HUES48 (cell line): ENCODE measurements at regions not wholly inside any gene's neighbourhood (a gene's known extent, or its start where the extent isn't known, plus 50 kb on each side); places are given as distances from the start of the nearest gene placed in this dataset.
A peak's percentile ranks its signal among the peaks of the same experiment; 100 is the strongest.

ENCODE experiments used
- H3K27ac ChIP-seq: one replicate; pipeline ENCODE4 v1.7.0; 2013; ENCODE audit warnings: low read depth, low read length, inconsistent platforms
- H3K27me3 ChIP-seq: 2 replicates; pipeline ENCODE4 v1.6.1; 2013; ENCODE audit warnings: mild to moderate bottlenecking, low read length; ENCODE audit not compliant: control insufficient read depth, insufficient read depth
- H3K36me3 ChIP-seq: 2 replicates; pipeline ENCODE4 v1.6.1; 2013; ENCODE audit warnings: low read length; ENCODE audit not compliant: control insufficient read depth, insufficient read depth
- H3K4me1 ChIP-seq: 2 replicates; pipeline ENCODE4 v1.6.1; 2013; ENCODE audit warnings: mild to moderate bottlenecking, low read length; ENCODE audit not compliant: control insufficient read depth, insufficient read depth
- H3K4me3 ChIP-seq: 2 replicates; pipeline ENCODE4 v1.5.1; 2013; ENCODE audit warnings: mild to moderate bottlenecking, low read depth, low read length
- H3K9ac ChIP-seq: 2 replicates; pipeline ENCODE4 v1.6.1; 2013; ENCODE audit warnings: mild to moderate bottlenecking, low read depth, low read length, moderate library complexity
- H3K9me3 ChIP-seq: 2 replicates; pipeline ENCODE4 v1.6.1; 2013; ENCODE audit warnings: low read length; ENCODE audit not compliant: control insufficient read depth, insufficient read depth

DNA sequence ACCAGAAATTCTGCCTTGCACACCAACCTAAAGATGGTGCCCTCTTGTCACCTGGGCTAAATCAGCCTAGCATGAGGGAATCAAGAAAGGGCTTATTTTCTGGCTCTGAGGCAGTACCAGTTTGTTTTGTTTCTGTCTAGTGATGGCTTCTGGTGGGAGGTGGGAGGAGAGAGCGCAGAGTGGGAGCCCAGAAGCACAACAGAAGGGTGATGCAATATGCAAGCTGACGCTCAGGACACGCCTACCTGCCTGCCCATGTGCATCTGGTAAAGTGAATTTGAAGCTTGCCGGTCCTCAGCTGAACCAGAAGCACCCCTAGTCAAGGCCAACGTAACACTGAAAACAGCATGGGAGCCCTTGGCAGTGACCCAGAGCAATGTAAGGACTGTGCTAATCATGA lies 138.4 kb upstream of the TIAM1 start:
- peaks cover 5% of the 10 kb centered on the region; the same call in 1 of the 2 replicates for H3K9me3 ChIP-seq
- H3K4me1 ChIP-seq, result peaks cover 7% of the 10 kb centered on the region; the same call in 1 of the 2 replicates
- no peak overlapping the region for H3K9ac ChIP-seq
- no peaks in the 10 kb centered on the region for H3K36me3 ChIP-seq
- H3K4me3 ChIP-seq, result no peak overlapping the region
- H3K27ac ChIP-seq, result no peak overlapping the region
- H3K27me3 ChIP-seq, result no peaks in the 10 kb centered on the region

DNA sequence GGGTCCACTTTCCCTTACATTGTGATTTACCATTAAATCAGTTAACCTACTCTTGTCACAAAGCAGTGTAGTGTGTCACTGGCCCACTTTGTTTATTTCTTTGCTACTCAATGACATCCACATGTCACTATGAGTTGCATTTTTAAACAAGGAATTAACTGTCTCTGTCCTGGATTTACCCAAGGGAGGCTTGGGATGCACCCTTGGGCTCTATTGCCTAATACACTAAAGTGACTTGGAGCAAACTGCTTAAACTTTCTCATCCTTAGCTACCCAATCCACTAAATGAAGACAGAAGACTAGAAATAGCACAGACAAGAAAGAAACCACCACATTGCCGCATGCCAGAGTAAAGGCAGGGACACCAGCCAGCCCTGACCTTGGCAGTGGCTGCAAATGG lies 136.2 kb upstream of the TIAM1 start:
- Histone ChIP-seq H3K27ac (no peak overlapping the region), H3K9ac (no peak overlapping the region)

DNA sequence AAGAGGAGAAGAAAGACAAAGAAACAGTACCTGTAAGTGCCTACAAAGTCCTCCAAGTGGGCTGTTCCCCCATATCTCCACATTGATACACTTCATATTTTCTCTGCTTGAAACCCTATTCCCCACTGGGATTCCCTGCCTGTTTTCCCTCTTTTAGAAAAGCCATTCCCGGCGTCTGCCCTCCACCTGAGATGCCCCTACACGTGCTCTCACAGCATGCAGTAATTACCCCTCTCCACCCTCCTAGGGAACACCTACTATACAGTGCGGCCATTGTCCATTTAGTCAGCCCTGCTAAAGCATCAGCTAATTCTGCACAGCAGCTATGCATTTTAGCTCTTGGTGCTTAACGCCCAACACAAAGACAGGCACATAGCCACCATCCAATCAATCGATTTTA lies 135.7 kb upstream of the TIAM1 start:
- Histone ChIP-seq H3K9ac (no peak overlapping the region), H3K4me3 (no peak overlapping the region), H3K9me3 (no peaks in the 10 kb centered on the region; the same call in 1 of the 2 replicates), H3K36me3 (no peaks in the 10 kb centered on the region), H3K4me1 (peaks cover 7% of the 10 kb centered on the region; the same call in 1 of the 2 replicates), H3K27ac (no peak overlapping the region), H3K27me3 (no peaks in the 10 kb centered on the region)

More for the DNA sequence above, 136.2 kb upstream of the TIAM1 start:
- Histone ChIP-seq H3K27me3 (no peaks in the 10 kb centered on the region), H3K36me3 (no peaks in the 10 kb centered on the region), H3K4me3 (no peak overlapping the region), H3K4me1 (peaks cover 7% of the 10 kb centered on the region; the same call in 1 of the 2 replicates), H3K9me3 (peaks cover 2% of the 10 kb centered on the region; the same call in 1 of the 2 replicates)

DNA sequence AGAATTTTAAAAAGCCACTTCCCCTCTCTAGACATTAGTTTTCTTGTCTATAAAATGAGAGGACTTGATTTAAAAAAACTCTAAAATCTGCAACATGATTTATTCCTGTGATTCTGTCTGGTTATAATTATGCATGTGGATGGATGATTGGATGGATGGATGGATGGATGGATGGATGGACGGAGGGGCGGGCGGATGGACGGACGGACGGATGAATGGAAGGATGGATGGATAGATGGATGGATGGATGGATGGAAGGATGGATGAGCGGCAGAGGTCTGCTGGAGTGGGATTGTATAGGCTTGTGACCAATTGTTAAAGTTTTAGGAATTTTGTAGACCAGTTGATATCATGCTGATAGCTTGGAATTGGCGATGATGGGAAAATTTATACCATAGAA lies 135.2 kb upstream of the TIAM1 start:
- no peaks in the 10 kb centered on the region; the same call in 1 of the 2 replicates for H3K9me3 ChIP-seq
- no peak overlapping the region for H3K9ac ChIP-seq
- H3K4me1 ChIP-seq, result peaks cover 5% of the 10 kb centered on the region; the same call in 1 of the 2 replicates
- H3K27ac ChIP-seq, result no peak overlapping the region
- no peaks in the 10 kb centered on the region for H3K27me3 ChIP-seq
- no peaks in the 10 kb centered on the region for H3K36me3 ChIP-seq
- no peak overlapping the region for H3K4me3 ChIP-seq

DNA sequence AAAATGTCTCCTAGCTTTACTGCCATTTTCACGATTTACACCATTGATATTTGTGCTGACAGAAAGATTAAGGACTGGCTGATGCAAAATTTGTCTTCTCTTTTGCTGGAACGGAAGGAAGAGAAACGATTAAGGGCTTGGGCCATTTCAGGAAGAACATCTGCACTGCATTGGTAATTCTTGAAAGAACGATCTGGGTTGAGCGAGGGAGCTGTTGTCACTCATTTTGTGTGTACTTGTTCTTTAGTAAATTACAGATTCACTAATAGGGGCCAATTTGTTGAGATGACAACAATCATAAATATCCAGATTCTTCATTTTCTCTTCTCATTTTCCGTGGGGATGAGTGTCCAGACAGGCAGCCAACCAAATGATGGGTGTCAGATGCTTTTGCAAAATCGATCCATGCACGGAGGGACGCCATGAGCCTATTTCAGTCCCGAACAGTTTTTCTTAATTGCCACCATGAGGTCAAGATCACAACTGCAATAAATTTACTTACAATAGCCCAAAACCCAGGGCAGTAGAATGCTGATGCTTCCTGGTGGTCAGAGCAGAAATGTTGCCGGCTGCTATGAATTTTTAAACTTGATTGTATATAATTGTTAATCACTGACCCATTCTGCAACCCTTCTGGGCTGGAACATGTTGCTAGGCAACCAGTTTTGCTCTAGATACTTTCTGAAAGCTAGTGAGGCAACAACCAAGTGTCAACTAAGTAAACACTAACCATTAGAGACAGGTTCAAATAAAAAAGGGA lies 132.4 kb upstream of the TIAM1 start:
- Histone ChIP-seq H3K27me3 (no peaks in the 10 kb centered on the region), H3K4me3 (no peak overlapping the region), H3K27ac (no peak overlapping the region), H3K4me1 (0 out of 2 replicates have a peak, but pooled peaks cover 5% of the 10 kb centered on the region), H3K9ac (no peak overlapping the region), H3K9me3 (no peaks in the 10 kb centered on the region), H3K36me3 (no peaks in the 10 kb centered on the region)

DNA sequence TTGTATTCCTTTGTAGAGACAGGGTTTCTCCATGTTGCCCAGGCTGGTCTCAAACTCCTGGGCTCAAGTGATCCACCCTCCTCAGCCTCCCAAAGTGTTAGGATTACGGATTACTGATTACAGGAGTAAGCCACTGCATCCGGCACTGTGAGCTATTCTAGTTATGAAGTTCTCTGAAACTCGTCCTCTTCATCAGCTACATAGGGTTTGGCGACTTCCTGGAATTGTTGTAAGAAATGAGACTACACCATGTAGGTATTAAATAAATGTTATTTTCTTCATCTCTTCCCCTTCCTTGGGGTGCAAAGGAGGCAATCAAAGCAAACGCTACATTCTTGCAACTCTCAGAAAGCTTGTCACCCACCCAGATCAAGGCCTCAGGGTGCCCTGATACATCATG lies 131.2 kb upstream of the TIAM1 start:
- no peak overlapping the region for H3K27ac ChIP-seq
- H3K9me3 ChIP-seq, result no peaks in the 10 kb centered on the region
- no peaks in the 10 kb centered on the region for H3K27me3 ChIP-seq
- H3K9ac ChIP-seq, result no peak overlapping the region
- H3K4me1 ChIP-seq, result peaks cover 14% of the 10 kb centered on the region
- no peak overlapping the region for H3K4me3 ChIP-seq
- H3K36me3 ChIP-seq, result no peaks in the 10 kb centered on the region

DNA sequence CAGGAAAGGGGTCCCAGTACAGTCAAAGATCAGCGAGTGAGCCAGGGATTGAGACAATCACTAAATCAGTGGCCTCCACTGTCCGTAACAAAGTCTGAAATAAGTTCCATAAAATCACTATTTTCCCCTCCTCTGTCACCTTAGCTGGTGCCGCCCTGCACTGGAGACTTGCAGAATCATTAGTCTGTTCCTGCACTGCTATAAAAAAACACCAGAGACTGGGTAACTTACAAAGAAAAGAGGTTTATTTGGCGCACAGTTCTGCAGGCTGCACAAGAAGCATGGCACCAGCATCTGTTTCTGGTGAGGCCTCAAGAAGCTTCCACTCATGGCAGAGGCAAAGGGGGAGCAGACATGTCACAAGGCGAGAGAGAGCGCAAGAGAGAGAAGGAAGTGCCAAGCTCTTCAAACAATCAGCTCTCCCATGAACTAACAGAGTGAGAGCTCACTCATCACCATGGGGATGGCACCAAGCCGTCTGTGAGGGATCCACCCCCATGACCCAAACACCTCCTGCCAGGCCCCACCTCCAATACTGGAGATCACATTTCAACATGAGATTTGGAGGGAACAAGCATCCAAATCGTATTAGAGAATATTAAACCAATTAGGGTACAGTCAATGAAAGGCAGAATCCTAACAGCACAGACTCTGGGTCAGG lies 129.8 kb upstream of the TIAM1 start:
- H3K9me3 ChIP-seq, result no peaks in the 10 kb centered on the region
- no peaks in the 10 kb centered on the region for H3K27me3 ChIP-seq
- H3K36me3 ChIP-seq, result no peaks in the 10 kb centered on the region
- peaks cover 10% of the 10 kb centered on the region for H3K4me1 ChIP-seq
- H3K9ac ChIP-seq, result no peak overlapping the region
- no peak overlapping the region for H3K4me3 ChIP-seq
- H3K27ac ChIP-seq, result no peak overlapping the region

DNA sequence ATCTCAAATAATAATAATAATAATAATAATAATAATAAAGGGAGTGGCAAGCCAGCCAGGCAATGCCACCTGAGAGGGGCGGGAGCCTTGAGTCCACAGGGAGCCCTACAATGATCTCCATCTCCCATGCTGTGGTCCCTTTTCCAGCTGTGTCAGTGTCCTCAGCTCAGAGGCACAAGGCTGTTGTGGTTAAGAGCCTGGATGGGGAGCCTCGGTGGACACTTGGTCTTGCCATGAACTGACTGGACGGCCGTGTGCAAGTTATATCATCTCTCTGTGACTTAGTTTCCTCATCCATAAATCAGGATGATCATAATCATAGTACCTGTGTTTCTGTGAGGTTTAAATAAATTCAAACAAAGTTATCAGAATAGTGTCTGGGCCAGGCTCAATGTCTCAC lies 127.8 kb upstream of the TIAM1 start:
- H3K27ac ChIP-seq, result no peak overlapping the region
- peaks cover 10% of the 10 kb centered on the region for H3K4me1 ChIP-seq
- H3K9ac ChIP-seq, result no peak overlapping the region
- H3K27me3 ChIP-seq, result no peaks in the 10 kb centered on the region
- H3K4me3 ChIP-seq, result no peak overlapping the region
- no peaks in the 10 kb centered on the region for H3K9me3 ChIP-seq
- no peaks in the 10 kb centered on the region for H3K36me3 ChIP-seq

DNA sequence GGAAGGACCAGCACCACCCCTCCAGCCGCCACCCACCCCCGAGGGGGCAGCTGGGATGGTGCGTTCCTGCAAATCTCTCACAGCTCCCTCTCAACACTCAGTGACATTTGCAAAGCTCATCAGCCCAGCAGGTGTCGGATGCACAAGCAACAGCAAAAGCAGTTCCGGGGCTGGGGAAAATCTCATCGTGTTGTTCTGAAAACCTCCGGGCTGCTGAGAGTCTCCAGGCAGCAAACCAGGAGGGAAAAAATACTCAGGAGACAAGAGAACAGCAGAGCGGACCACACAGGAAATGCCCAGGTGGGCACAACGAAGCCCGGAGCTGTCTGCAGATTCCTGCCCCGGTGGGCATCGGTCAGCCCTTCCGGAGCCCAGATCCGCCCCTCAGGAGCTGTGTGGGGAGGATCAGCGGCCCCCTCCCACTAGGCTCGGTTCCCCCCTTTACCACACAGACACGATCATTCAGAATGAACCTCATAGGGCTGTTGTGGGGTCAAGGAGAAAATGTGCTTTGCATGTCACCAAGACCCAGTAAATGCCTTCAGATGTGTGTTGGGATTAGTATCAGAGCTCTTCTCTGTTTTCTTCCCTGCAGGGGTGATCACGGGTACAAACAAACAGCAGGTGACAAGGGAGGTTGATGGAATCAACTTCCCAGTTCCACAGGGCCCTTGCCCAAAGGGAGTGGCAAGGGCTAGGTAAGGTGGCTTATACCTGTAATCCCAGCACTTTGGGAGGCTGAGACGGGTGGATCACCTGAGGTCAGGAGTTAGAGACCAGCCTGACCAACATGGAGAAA lies 127.0 kb upstream of the TIAM1 start:
- H3K9ac ChIP-seq, result no peak overlapping the region
- peak overlapping the region; percentile 80 for H3K27ac ChIP-seq
- peak overlapping the region; percentile 17; the same call in 1 of the 2 replicates for H3K4me3 ChIP-seq
- no peaks in the 10 kb centered on the region for H3K36me3 ChIP-seq
- peaks cover 10% of the 10 kb centered on the region for H3K4me1 ChIP-seq
- no peaks in the 10 kb centered on the region for H3K27me3 ChIP-seq
- H3K9me3 ChIP-seq, result no peaks in the 10 kb centered on the region

DNA sequence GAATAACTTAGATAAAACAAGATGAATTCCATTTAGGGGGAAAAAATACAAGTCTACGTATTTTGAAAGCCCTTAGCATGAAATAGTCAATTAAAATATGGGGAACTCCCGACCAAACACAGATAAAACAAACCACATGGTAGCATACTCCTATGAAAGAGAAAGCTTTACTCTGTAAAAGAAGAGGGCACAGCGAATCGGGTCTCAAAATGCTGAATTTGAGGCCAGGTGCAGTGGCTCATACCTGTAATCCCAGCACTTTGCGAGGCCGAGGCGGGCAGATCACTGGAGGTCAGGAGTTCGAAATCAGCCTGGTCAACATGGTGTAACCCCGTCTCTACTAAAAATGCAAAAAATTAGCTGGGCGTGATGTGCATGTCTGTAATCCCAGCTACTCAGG lies 116.9 kb upstream of the TIAM1 start:
- H3K4me3 ChIP-seq, result no peak overlapping the region
- no peaks in the 10 kb centered on the region for H3K27me3 ChIP-seq
- no peaks in the 10 kb centered on the region for H3K4me1 ChIP-seq
- H3K36me3 ChIP-seq, result no peaks in the 10 kb centered on the region
- H3K9ac ChIP-seq, result no peak overlapping the region
- no peaks in the 10 kb centered on the region for H3K9me3 ChIP-seq
- H3K27ac ChIP-seq, result no peak overlapping the region
